Stimulated activated CD8-positive, alpha-beta memory T cell treated with anti-CD3 and anti-CD28 coated beads, Interleukin-12 subunit alpha, Interleukin-12 subunit beta, amount 100 ng/mL, for 24 hours (primary cell): ENCODE measurements at regions not wholly inside any gene's neighbourhood (a gene's known extent, or its start where the extent isn't known, plus 50 kb on each side); places are given as distances from the start of the nearest gene placed in this dataset.
"Not testable (repeated sequence)": the region's sequence is repeated elsewhere in the genome, so short reads cannot be mapped to it uniquely, and the experiment has no call there.

Experiments
- DNase-seq: peaks from one replicate; pipeline ENCODE4 v3.0.0-alpha.2; 2020; ENCODE audit errors: extremely low read depth

- no peak for DNase-seq
These were observed 68.6 kb upstream of the CCND1 start for GRCh38 chr11:69572233-69572860.

GRCh38 chr11:69572861-69573260 lies 68.1 kb upstream of the CCND1 start:
- no peak for DNase-seq

- no peak for DNase-seq
These were observed 67.0 kb upstream of the CCND1 start for GRCh38 chr11:69573761-69574607.

- DNase-seq = no peak
These were observed 66.2 kb upstream of the CCND1 start for GRCh38 chr11:69574608-69575255.

- DNase-seq = no peak
These were observed 65.5 kb upstream of the CCND1 start for GRCh38 chr11:69575296-69576068.

- no peak for DNase-seq
These were observed 64.7 kb upstream of the CCND1 start for GRCh38 chr11:69576069-69576782.

GRCh38 chr11:69578167-69578566 lies 62.8 kb upstream of the CCND1 start:
- DNase-seq = no peak

- DNase-seq = no peak
These were observed 60.4 kb upstream of the CCND1 start for GRCh38 chr11:69580529-69580928.

GRCh38 chr11:69582756-69583467 lies 58.0 kb upstream of the CCND1 start:
- DNase-seq = no peak

- no peak for DNase-seq
These were observed 56.8 kb upstream of the CCND1 start for GRCh38 chr11:69584160-69584559.

- DNase-seq = no peak
These were observed 55.6 kb upstream of the CCND1 start for GRCh38 chr11:69585385-69585784.

- DNase-seq = no peak
These were observed 53.4 kb upstream of the CCND1 start for GRCh38 chr11:69587454-69588090.

GRCh38 chr11:69588270-69588669 lies 52.7 kb upstream of the CCND1 start:
- no peak for DNase-seq

- DNase-seq = not testable (repeated sequence)
These were observed 50.9 kb upstream of the CCND1 start for GRCh38 chr11:69590088-69590487.
